Heart left ventricle (tissue), 13 donors: ENCODE measurements at regions not wholly inside any gene's neighbourhood (a gene's known extent, or its start where the extent isn't known, plus 50 kb on each side); places are given as distances from the start of the nearest gene placed in this dataset.
"Not testable (repeated sequence)": the region's sequence is repeated elsewhere in the genome, so short reads cannot be mapped to it uniquely, and the experiment has no call there.

Source experiments
- POLR2A ChIP-seq, 2 donors: fragments of 450-650 bp; IDR thresholded peaks; one replicate each; pipeline ENCODE4 v1.6.1; 2017; ENCODE audit warnings: antibody characterized with exemption in 2 of 2, mild to moderate bottlenecking in 2 of 2, moderate library complexity in 2 of 2
- TF ChIP-seq, protein P1 (sequence below), 12 donors: fragments of 200-600 bp; sonication (generic) in 4 of 12; IDR thresholded peaks; one replicate each; pipeline versions ENCODE4 v1.5.0 to v1.8.0; 2018 to 2022; ENCODE audit warnings: antibody characterized with exemption in 12 of 12, mild to moderate bottlenecking in 5 of 12
- donor health status: ischemic (EF 13 %, LVEDD 7.1; RV severe dilation, severe dysfunction).
- donor health status: DM: no; HTN: yes; CAD: no.
- donor health status: DM: no; HTN: no; CAD: no.
- donor health status: ischemic (EF 25% LVEDD 6.9; RV normal size, moderate dysfunction).
- donor health status: ischemic (EF 25% LVEDD 5.7; RV mildly dilated, moderate dysfunction).
- donor health status: ischemic (EF 35%, LVEDD 5.7; RV mildly dilated, moderate dysfunction).
- donor health status: nonischemic (EF 11% LVEDD 7.7; RV severe dilation, severe dysfunction).
- donor health status: DM: yes; HTN: yes; CAD: no.
- donor health status: PGD.
- donor health status: ischemic (EF 29% LVEDD 5.4; RV normal size, mild dysfunction).
- donor health status: nonischemic (EF 23%, LVEDD 6.1; RV moderate dilation, normal function).

DNA sequence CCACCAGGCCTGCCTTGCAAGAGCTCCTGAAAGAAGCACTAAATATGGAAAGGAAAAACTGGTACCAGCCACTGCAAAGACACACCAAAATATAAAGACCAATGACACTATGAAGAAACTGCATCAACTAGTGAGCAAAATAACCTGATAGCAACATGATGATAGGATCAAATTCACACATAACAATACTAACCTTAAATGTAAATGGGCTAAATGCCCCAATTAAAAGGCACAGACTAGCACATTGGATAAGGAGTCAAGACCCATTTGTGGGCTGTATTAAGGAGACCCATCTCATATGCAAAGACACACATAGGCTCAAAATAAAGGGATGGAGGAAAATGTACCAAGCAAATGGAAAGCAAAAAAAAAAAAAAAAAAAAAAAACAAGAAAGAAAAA is 141.8 kb upstream of the VIPR2 start:
- TF ChIP-seq, protein P1, sequence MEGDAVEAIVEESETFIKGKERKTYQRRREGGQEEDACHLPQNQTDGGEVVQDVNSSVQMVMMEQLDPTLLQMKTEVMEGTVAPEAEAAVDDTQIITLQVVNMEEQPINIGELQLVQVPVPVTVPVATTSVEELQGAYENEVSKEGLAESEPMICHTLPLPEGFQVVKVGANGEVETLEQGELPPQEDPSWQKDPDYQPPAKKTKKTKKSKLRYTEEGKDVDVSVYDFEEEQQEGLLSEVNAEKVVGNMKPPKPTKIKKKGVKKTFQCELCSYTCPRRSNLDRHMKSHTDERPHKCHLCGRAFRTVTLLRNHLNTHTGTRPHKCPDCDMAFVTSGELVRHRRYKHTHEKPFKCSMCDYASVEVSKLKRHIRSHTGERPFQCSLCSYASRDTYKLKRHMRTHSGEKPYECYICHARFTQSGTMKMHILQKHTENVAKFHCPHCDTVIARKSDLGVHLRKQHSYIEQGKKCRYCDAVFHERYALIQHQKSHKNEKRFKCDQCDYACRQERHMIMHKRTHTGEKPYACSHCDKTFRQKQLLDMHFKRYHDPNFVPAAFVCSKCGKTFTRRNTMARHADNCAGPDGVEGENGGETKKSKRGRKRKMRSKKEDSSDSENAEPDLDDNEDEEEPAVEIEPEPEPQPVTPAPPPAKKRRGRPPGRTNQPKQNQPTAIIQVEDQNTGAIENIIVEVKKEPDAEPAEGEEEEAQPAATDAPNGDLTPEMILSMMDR (IDR thresholded peaks at IDR 0.05) = not testable (repeated sequence)
- TF ChIP-seq POLR2A (IDR thresholded peaks at IDR 0.05) = not testable (repeated sequence)
